ENCODE measurements at regions not wholly inside any gene's neighbourhood (a gene's known extent, or its start where the extent isn't known, plus 50 kb on each side); places are given as distances from the start of the nearest gene placed in this dataset.

DNA sequence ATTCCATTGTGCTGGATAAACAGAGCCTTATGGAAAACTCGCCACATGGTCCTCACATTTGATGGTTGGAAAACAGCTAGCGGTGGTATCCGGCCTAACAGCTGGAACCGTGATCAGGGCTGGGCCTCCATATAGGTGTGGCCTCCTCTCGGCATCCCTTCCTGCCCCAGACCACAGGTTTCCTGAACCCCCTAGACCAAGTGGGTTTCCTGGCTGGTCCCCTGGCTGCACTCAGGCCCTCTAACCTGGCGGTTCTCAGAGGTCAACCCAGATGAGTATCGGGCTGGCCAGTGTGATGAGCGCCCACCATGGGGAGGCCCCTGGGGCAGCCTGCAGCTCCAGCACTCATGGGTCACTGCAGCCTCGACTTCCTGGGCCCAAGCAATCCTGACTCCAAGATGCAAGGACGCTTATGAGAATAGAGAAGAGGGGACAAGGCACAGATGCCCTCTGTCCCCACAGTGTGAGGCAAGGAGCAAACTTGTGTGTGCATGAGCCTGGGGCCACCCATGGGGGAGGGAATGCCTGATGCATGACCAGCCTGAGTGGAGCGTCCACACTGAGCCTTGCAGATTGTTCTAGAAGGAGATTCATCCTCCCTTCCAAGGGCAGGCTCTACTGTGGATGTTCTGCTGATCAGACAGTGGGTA, 53.4 kb upstream of the WNT7B start:
- TF ChIP-seq, protein P1, sequence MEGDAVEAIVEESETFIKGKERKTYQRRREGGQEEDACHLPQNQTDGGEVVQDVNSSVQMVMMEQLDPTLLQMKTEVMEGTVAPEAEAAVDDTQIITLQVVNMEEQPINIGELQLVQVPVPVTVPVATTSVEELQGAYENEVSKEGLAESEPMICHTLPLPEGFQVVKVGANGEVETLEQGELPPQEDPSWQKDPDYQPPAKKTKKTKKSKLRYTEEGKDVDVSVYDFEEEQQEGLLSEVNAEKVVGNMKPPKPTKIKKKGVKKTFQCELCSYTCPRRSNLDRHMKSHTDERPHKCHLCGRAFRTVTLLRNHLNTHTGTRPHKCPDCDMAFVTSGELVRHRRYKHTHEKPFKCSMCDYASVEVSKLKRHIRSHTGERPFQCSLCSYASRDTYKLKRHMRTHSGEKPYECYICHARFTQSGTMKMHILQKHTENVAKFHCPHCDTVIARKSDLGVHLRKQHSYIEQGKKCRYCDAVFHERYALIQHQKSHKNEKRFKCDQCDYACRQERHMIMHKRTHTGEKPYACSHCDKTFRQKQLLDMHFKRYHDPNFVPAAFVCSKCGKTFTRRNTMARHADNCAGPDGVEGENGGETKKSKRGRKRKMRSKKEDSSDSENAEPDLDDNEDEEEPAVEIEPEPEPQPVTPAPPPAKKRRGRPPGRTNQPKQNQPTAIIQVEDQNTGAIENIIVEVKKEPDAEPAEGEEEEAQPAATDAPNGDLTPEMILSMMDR (IDR thresholded peaks at IDR 0.05), result no peak
- ATAC-seq (ENCODE audit: insufficient number of reproducible peaks, low FRiP score, low read depth), result no peak
- no peaks in the 10 kb centered on the region for H3K9me3 ChIP-seq
- no peaks in the 10 kb centered on the region for H3K36me3 ChIP-seq
- no peak overlapping the region for H3K4me3 ChIP-seq
- no peaks in the 10 kb centered on the region for H3K27me3 ChIP-seq (replicated peaks; ENCODE audit: insufficient read depth)
- no peak for DNase-seq (ENCODE audit: low spot score)
- no peak overlapping the region for H3K27ac ChIP-seq
- peaks cover 0 to 21% of the 10 kb centered on the region in 2 donors for H3K4me1 ChIP-seq (ENCODE audit: control insufficient read depth in 1 of 2, low read depth in 2 of 2)

DNA sequence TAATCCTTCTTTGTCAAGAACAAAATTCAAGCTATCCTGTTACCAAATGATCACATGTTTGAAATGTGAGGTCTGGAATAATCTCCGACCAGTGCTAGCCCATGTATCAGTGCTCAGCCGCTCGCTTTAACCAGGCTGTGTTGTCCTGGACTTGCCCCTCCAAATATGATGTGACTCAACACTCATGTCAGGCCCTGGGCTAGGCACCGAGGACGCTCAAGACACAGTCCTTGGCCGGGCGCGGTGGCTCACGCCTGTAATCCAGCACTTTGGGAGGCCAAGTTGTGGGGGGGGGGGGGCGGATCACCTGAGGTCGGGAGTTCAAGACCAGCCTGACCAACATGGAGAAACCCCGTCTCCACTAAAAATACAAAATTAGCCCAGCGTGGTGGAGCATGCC, 54.1 kb upstream of the WNT7B start:
- DNase-seq (ENCODE audit: low spot score) (no peak), ATAC-seq (ENCODE audit: insufficient number of reproducible peaks, low FRiP score, low read depth) (no peak)
- Histone ChIP-seq H3K27ac (no peak overlapping the region), H3K36me3 (no peaks in the 10 kb centered on the region), H3K9me3 (no peaks in the 10 kb centered on the region), H3K4me1 (ENCODE audit: control insufficient read depth in 1 of 2, low read depth in 2 of 2) (peaks cover 0 to 21% of the 10 kb centered on the region in 2 donors), H3K27me3 (replicated peaks; ENCODE audit: insufficient read depth) (no peaks in the 10 kb centered on the region), H3K4me3 (no peak overlapping the region)
- TF ChIP-seq, protein P1 (IDR thresholded peaks at IDR 0.05), result no peak

DNA sequence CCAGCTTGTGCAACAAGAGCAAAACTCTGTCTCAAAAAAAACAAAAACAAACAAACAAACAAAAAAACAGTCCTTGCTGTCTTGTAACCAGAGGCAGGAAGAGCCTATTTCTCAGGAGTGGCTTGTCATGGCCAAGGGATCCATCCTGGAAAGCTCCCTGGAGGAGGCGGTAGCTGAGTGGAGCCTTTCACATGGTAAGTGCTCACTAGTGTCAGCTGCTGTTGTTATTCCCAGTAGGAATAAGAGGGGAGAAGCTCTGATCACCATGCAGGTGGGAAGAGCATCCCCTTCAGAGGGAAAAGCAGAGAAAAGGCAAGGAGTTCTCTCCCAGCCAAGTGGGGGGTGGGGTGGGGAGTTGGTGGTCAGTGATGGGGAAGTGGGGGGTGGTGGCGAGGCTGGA, 54.6 kb upstream of the WNT7B start:
- Histone ChIP-seq H3K36me3 (no peaks in the 10 kb centered on the region), H3K27ac (no peak overlapping the region), H3K4me1 (ENCODE audit: control insufficient read depth in 1 of 2, low read depth in 2 of 2) (peaks cover 0 to 22% of the 10 kb centered on the region in 2 donors), H3K4me3 (no peak overlapping the region), H3K9me3 (no peaks in the 10 kb centered on the region), H3K27me3 (replicated peaks; ENCODE audit: insufficient read depth) (no peaks in the 10 kb centered on the region)
- no peak for ATAC-seq (ENCODE audit: insufficient number of reproducible peaks, low FRiP score, low read depth)
- TF ChIP-seq, protein P1 (IDR thresholded peaks at IDR 0.05), result no peak
- no peak for DNase-seq (ENCODE audit: low spot score)

DNA sequence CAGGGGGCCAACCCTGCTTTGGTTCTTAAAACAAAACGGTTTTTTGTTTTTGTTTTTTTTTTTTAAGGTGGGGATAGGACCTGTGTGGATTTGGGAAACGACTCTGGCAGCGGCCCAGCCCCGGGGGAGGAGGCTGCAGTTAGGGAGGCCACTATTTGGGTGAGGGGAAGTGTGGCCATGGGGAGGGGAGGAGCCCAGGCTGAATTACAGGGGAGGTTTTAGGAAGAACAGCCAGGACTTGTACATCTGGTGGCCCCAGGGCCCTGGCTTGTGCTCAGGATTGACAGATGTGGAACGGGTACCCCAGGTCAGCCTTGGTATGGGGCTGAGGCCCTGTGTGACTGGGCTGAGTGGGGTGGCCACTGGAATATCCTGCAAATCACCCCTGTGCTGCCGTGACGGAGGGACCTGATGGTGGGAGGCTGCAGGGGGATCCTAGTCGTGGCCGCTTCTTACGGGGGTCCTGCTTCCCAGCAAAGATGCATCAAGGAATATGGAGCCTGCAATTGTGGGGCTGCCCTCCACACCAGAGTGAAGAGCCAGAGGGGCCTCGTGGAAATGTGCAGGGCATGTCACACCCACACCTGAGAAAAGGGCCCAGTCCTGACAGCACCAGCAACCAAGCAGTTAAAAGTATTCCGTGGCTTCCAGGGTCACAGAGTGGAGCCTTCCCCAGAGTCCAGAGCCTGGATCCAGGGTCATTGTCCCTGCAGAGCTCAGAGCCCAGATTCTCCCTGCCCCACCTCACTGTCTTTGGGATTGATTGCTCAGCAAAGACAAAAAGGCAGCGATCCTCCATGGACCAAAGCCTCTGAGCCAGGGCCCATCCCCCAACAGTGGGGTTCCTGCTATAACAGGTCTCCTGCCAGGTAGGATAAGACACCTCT, 55.2 kb upstream of the WNT7B start:
- TF ChIP-seq, protein P1 (IDR thresholded peaks at IDR 0.05), result no peak
- no peak overlapping the region for H3K27ac ChIP-seq
- H3K4me1 ChIP-seq (ENCODE audit: control insufficient read depth in 1 of 2, low read depth in 2 of 2), result peaks cover 0 to 23% of the 10 kb centered on the region in 2 donors
- ATAC-seq (ENCODE audit: insufficient number of reproducible peaks, low FRiP score, low read depth), result no peak
- DNase-seq (ENCODE audit: low spot score), result no peak
- no peaks in the 10 kb centered on the region for H3K27me3 ChIP-seq (replicated peaks; ENCODE audit: insufficient read depth)
- no peak overlapping the region for H3K4me3 ChIP-seq
- H3K36me3 ChIP-seq, result no peaks in the 10 kb centered on the region
- no peaks in the 10 kb centered on the region for H3K9me3 ChIP-seq

Data from thoracic aorta (tissue), 2 donors.